ENCODE measurements at regions not wholly inside any gene's neighbourhood (a gene's known extent, or its start where the extent isn't known, plus 50 kb on each side); places are given as distances from the start of the nearest gene placed in this dataset.

- no peaks in the 10 kb centered on the region for H3K4me1 Mint-ChIP-seq (ENCODE audit: low read depth)
- intact Hi-C loops (cut with micrococcal nuclease): no loop called here
- H3K27me3 Mint-ChIP-seq: no peaks in the 10 kb centered on the region
- H3K27ac Mint-ChIP-seq: no peak overlapping the region
- no peak overlapping the region for H3K4me3 Mint-ChIP-seq
- H3K36me3 Mint-ChIP-seq (ENCODE audit: low read depth): no peaks in the 10 kb centered on the region
- no peaks in the 10 kb centered on the region for H3K9me3 Mint-ChIP-seq
These were observed 471.9 kb upstream of the DAB2 start for GRCh38 chr5:39896706-39897105.

- Mint-ChIP-seq H3K4me3 (no peak overlapping the region), H3K27ac (no peak overlapping the region), H3K36me3 (ENCODE audit: low read depth) (no peaks in the 10 kb centered on the region), H3K27me3 (no peaks in the 10 kb centered on the region), H3K9me3 (no peaks in the 10 kb centered on the region), H3K4me1 (ENCODE audit: low read depth) (no peaks in the 10 kb centered on the region)
- intact Hi-C loops (cut with micrococcal nuclease): no loop called here
These were observed 471.3 kb upstream of the DAB2 start for GRCh38 chr5:39896104-39896503.

GRCh38 chr5:39892708-39893107 is 467.9 kb upstream of the DAB2 start:
- Mint-ChIP-seq H3K4me3 (no peak overlapping the region), H3K9me3 (no peaks in the 10 kb centered on the region), H3K36me3 (ENCODE audit: low read depth) (no peaks in the 10 kb centered on the region), H3K4me1 (ENCODE audit: low read depth) (no peaks in the 10 kb centered on the region), H3K27me3 (no peaks in the 10 kb centered on the region), H3K27ac (no peak overlapping the region)
- intact Hi-C loops (cut with micrococcal nuclease): no loop called here

GRCh38 chr5:39891376-39891775 is 466.6 kb upstream of the DAB2 start:
- intact Hi-C loops (cut with micrococcal nuclease): no loop called here
- no peaks in the 10 kb centered on the region for H3K36me3 Mint-ChIP-seq (ENCODE audit: low read depth)
- H3K27me3 Mint-ChIP-seq: no peaks in the 10 kb centered on the region
- no peaks in the 10 kb centered on the region for H3K4me1 Mint-ChIP-seq (ENCODE audit: low read depth)
- no peaks in the 10 kb centered on the region for H3K9me3 Mint-ChIP-seq
- H3K27ac Mint-ChIP-seq: no peak overlapping the region
- H3K4me3 Mint-ChIP-seq: no peak overlapping the region

GRCh38 chr5:39880985-39881384 is 456.2 kb upstream of the DAB2 start:
- Mint-ChIP-seq H3K4me3 (no peak overlapping the region), H3K4me1 (ENCODE audit: low read depth) (no peaks in the 10 kb centered on the region), H3K9me3 (peaks cover 8% of the 10 kb centered on the region), H3K36me3 (ENCODE audit: low read depth) (no peaks in the 10 kb centered on the region), H3K27me3 (no peaks in the 10 kb centered on the region), H3K27ac (no peak overlapping the region)
- intact Hi-C loops (cut with micrococcal nuclease): no loop called here

- intact Hi-C loops (cut with micrococcal nuclease): no loop called here
- Mint-ChIP-seq H3K9me3 (peaks cover 8% of the 10 kb centered on the region), H3K27ac (no peak overlapping the region), H3K4me3 (no peak overlapping the region), H3K36me3 (ENCODE audit: low read depth) (no peaks in the 10 kb centered on the region), H3K4me1 (ENCODE audit: low read depth) (no peaks in the 10 kb centered on the region), H3K27me3 (no peaks in the 10 kb centered on the region)
These were observed 452.7 kb upstream of the DAB2 start for GRCh38 chr5:39877479-39877878.

GRCh38 chr5:39876146-39876545 is 451.4 kb upstream of the DAB2 start:
- Mint-ChIP-seq H3K4me3 (no peak overlapping the region), H3K27me3 (no peaks in the 10 kb centered on the region), H3K9me3 (peaks cover under 1% of the 10 kb centered on the region), H3K27ac (no peak overlapping the region), H3K4me1 (ENCODE audit: low read depth) (no peaks in the 10 kb centered on the region), H3K36me3 (ENCODE audit: low read depth) (no peaks in the 10 kb centered on the region)
- intact Hi-C loops (cut with micrococcal nuclease): no loop called here

- intact Hi-C loops (cut with micrococcal nuclease): no loop called here
- Mint-ChIP-seq H3K36me3 (ENCODE audit: low read depth) (no peaks in the 10 kb centered on the region), H3K9me3 (peaks cover 24% of the 10 kb centered on the region), H3K4me3 (no peak overlapping the region), H3K4me1 (ENCODE audit: low read depth) (no peaks in the 10 kb centered on the region), H3K27me3 (no peaks in the 10 kb centered on the region), H3K27ac (no peak overlapping the region)
These were observed 445.4 kb upstream of the DAB2 start for GRCh38 chr5:39870137-39870536.

GRCh38 chr5:39869396-39869795 is 444.6 kb upstream of the DAB2 start:
- intact Hi-C loops (cut with micrococcal nuclease): no loop called here
- Mint-ChIP-seq H3K27me3 (no peaks in the 10 kb centered on the region), H3K36me3 (ENCODE audit: low read depth) (no peaks in the 10 kb centered on the region), H3K27ac (no peak overlapping the region), H3K4me3 (no peak overlapping the region), H3K9me3 (peaks cover 24% of the 10 kb centered on the region), H3K4me1 (ENCODE audit: low read depth) (no peaks in the 10 kb centered on the region)

GRCh38 chr5:39867923-39868322 is 443.1 kb upstream of the DAB2 start:
- Mint-ChIP-seq H3K9me3 (peaks cover 24% of the 10 kb centered on the region), H3K36me3 (ENCODE audit: low read depth) (no peaks in the 10 kb centered on the region), H3K27ac (no peak overlapping the region), H3K4me1 (ENCODE audit: low read depth) (no peaks in the 10 kb centered on the region), H3K27me3 (no peaks in the 10 kb centered on the region), H3K4me3 (no peak overlapping the region)
- intact Hi-C loops (cut with micrococcal nuclease): no loop called here

- no peaks in the 10 kb centered on the region for H3K27me3 Mint-ChIP-seq
- no peaks in the 10 kb centered on the region for H3K36me3 Mint-ChIP-seq (ENCODE audit: low read depth)
- intact Hi-C loops (cut with micrococcal nuclease): no loop called here
- H3K4me1 Mint-ChIP-seq (ENCODE audit: low read depth): no peaks in the 10 kb centered on the region
- H3K27ac Mint-ChIP-seq: no peak overlapping the region
- H3K9me3 Mint-ChIP-seq: peaks cover 13% of the 10 kb centered on the region
- no peak overlapping the region for H3K4me3 Mint-ChIP-seq
These were observed 439.3 kb upstream of the DAB2 start for GRCh38 chr5:39863926-39864552.

GRCh38 chr5:39857041-39857440 is 432.3 kb upstream of the DAB2 start:
- intact Hi-C loops (cut with micrococcal nuclease): no loop called here
- no peak overlapping the region for H3K27ac Mint-ChIP-seq

GRCh38 chr5:39854771-39855410 is 430.1 kb upstream of the DAB2 start:
- Mint-ChIP-seq H3K36me3 (ENCODE audit: low read depth) (no peaks in the 10 kb centered on the region), H3K27ac (no peak overlapping the region), H3K4me3 (no peak overlapping the region), H3K4me1 (ENCODE audit: low read depth) (peaks cover 11% of the 10 kb centered on the region), H3K9me3 (no peaks in the 10 kb centered on the region), H3K27me3 (no peaks in the 10 kb centered on the region)
- intact Hi-C loops (cut with micrococcal nuclease): no loop called here

More at GRCh38 chr5:39857041-39857440, 432.3 kb upstream of the DAB2 start:
- Mint-ChIP-seq H3K4me1 (ENCODE audit: low read depth) (peaks cover 11% of the 10 kb centered on the region), H3K27me3 (no peaks in the 10 kb centered on the region), H3K9me3 (no peaks in the 10 kb centered on the region), H3K36me3 (ENCODE audit: low read depth) (no peaks in the 10 kb centered on the region), H3K4me3 (no peak overlapping the region)

GRCh38 chr5:39850291-39850690 is 425.5 kb upstream of the DAB2 start:
- intact Hi-C loops (cut with micrococcal nuclease): no loop called here
- Mint-ChIP-seq H3K27ac (no peak overlapping the region), H3K9me3 (no peaks in the 10 kb centered on the region), H3K27me3 (no peaks in the 10 kb centered on the region), H3K4me1 (ENCODE audit: low read depth) (no peaks in the 10 kb centered on the region), H3K4me3 (no peak overlapping the region), H3K36me3 (ENCODE audit: low read depth) (no peaks in the 10 kb centered on the region)

GRCh38 chr5:39846144-39846543 is 421.4 kb upstream of the DAB2 start:
- Mint-ChIP-seq H3K27ac (no peak overlapping the region), H3K27me3 (no peaks in the 10 kb centered on the region), H3K36me3 (ENCODE audit: low read depth) (no peaks in the 10 kb centered on the region), H3K4me1 (ENCODE audit: low read depth) (no peaks in the 10 kb centered on the region), H3K9me3 (no peaks in the 10 kb centered on the region), H3K4me3 (no peak overlapping the region)
- intact Hi-C loops (cut with micrococcal nuclease): no loop called here
